Caco-2 (cell line): ENCODE measurements at regions not wholly inside any gene's neighbourhood (a gene's known extent, or its start where the extent isn't known, plus 50 kb on each side); places are given as distances from the start of the nearest gene placed in this dataset.

Experiments
- BruUV-seq: library from RNA; stranded (reverse); fragments of 400-500 nt; replicated peaks from 2 replicates; lab custom pipeline; 2021; lab: Mats Ljungman, UMichigan
- CTCF ChIA-PET: fragments of 300-600 bp; sonication (Branson Sonifier 250); formaldehyde crosslinking; loops from one replicate; lab custom pipeline; 2022; ENCODE audit warnings: antibody characterized with exemption; lab: Charles Lee
- POLR2A ChIA-PET: fragments of 300-600 bp; sonication (Branson Sonifier 250); formaldehyde crosslinking; loops from one replicate; lab custom pipeline; 2022; ENCODE audit warnings: antibody characterized with exemption; lab: Charles Lee
- DNase-seq, 2 experiments: peaks; one replicate each; pipeline versions ENCODE4 v3.0.0 to v3.0.0-alpha.2; 2020 to 2022
- H3K27me3 ChIP-seq: replicated peaks from 2 replicates; pipeline ENCODE4 v1.6.0; 2011; ENCODE audit warnings: low read length; ENCODE audit not compliant: control insufficient read depth, insufficient read depth
- H3K36me3 ChIP-seq: 2 replicates; pipeline ENCODE4 v1.5.1; 2011; ENCODE audit warnings: low read length; ENCODE audit not compliant: control insufficient read depth, insufficient read depth
- H3K4me1 ChIP-seq: fragments of 250-450 bp; sonication (Bioruptor Pico); 2 replicates; pipeline ENCODE4 v1.5.1; 2020; ENCODE audit warnings: mild to moderate bottlenecking
- H3K4me3 ChIP-seq: 2 replicates; pipeline ENCODE4 v1.5.1; 2011; ENCODE audit warnings: low read depth, mild to moderate bottlenecking, control low read depth, low read length
- H3K9me3 ChIP-seq: fragments of 250-450 bp; sonication (Bioruptor Pico); 2 replicates; pipeline ENCODE4 v1.5.1; 2020; ENCODE audit warnings: mild to moderate bottlenecking, moderate library complexity
- H3K27ac Mint-ChIP-seq: one replicate; pipeline ENCODE4 v1.8.0; 2022; ENCODE audit warnings: mixed read lengths; ENCODE audit not compliant: unreplicated experiment
- H3K27me3 Mint-ChIP-seq: one replicate; pipeline ENCODE4 v1.8.0; 2022; ENCODE audit warnings: mixed read lengths; ENCODE audit not compliant: insufficient read depth, unreplicated experiment
- H3K36me3 Mint-ChIP-seq: one replicate; pipeline ENCODE4 v1.8.0; 2022; ENCODE audit warnings: mild to moderate bottlenecking, mixed read lengths; ENCODE audit not compliant: insufficient read depth, unreplicated experiment
- H3K4me1 Mint-ChIP-seq: one replicate; pipeline ENCODE4 v1.8.0; 2022; ENCODE audit warnings: low read depth, mixed read lengths; ENCODE audit not compliant: unreplicated experiment
- H3K4me3 Mint-ChIP-seq: one replicate; pipeline ENCODE4 v1.8.0; 2022; ENCODE audit warnings: mild to moderate bottlenecking, moderate library complexity, mixed read lengths; ENCODE audit not compliant: unreplicated experiment
- H3K9me3 Mint-ChIP-seq: one replicate; pipeline ENCODE4 v1.8.0; 2022; ENCODE audit warnings: mixed read lengths; ENCODE audit not compliant: unreplicated experiment
- CTCF ChIP-seq, 2 experiments: fragments of 200-600 bp in 1 of 2; IDR thresholded peaks; 1 replicate in 1 of 2; 2 replicates in 1 of 2; pipeline versions ENCODE4 v1.5.1 to v1.8.0; 2011 to 2022; ENCODE audit warnings: antibody characterized with exemption in 1 of 2, control low read depth in 1 of 2, inconsistent platforms in 1 of 2, low read depth in 1 of 2, low read length in 1 of 2, mild to moderate bottlenecking in 1 of 2, moderate library complexity in 1 of 2; ENCODE audit not compliant: insufficient read depth in 1 of 2, severe bottlenecking in 1 of 2, unreplicated experiment in 1 of 2
- intact Hi-C: fragments of 100-400 bp; cut with micrococcal nuclease; formaldehyde crosslinking; loops from one replicate; pipeline ENCODE4 v1.10.0; 2022; ENCODE audit not compliant: unreplicated experiment

- CTCF ChIA-PET: no interaction called here
- H3K9me3 Mint-ChIP-seq: no peaks in the 10 kb centered on the region
- Histone ChIP-seq H3K9me3 (no peaks in the 10 kb centered on the region), H3K36me3 (no peaks in the 10 kb centered on the region), H3K27me3 (no peaks in the 10 kb centered on the region), H3K4me1 (no peaks in the 10 kb centered on the region), H3K4me3 (no peak overlapping the region)
- POLR2A ChIA-PET: no interaction called here
- H3K27ac Mint-ChIP-seq: no peak overlapping the region
- no peaks in the 10 kb centered on the region for H3K27me3 Mint-ChIP-seq
- H3K4me3 Mint-ChIP-seq: no peak overlapping the region
- DNase-seq: no peak
- no peaks in the 10 kb centered on the region for H3K4me1 Mint-ChIP-seq
- no TSS peak for BruUV-seq
- TF ChIP-seq CTCF (IDR thresholded peaks at IDR 0.05; ENCODE audit: insufficient read depth in 1 of 2, low read depth in 1 of 2, low read length in 1 of 2, severe bottlenecking in 1 of 2, unreplicated experiment in 1 of 2): no peak
- H3K36me3 Mint-ChIP-seq: no peaks in the 10 kb centered on the region
- intact Hi-C loops: no loop called here
Observed at GRCh38 chr9:82152181-82152580, 163.6 kb downstream of the SPATA31D1 start.

GRCh38 chr9:82153032-82153431, 164.5 kb downstream of the SPATA31D1 start:
- DNase-seq: no peak
- no peaks in the 10 kb centered on the region for H3K4me1 ChIP-seq
- no peak overlapping the region for H3K4me3 ChIP-seq
- Mint-ChIP-seq H3K27me3 (no peaks in the 10 kb centered on the region), H3K4me1 (no peaks in the 10 kb centered on the region), H3K9me3 (no peaks in the 10 kb centered on the region), H3K4me3 (no peak overlapping the region), H3K36me3 (no peaks in the 10 kb centered on the region), H3K27ac (no peak overlapping the region)
- no peaks in the 10 kb centered on the region for H3K36me3 ChIP-seq
- TF ChIP-seq CTCF (IDR thresholded peaks at IDR 0.05; ENCODE audit: insufficient read depth in 1 of 2, low read depth in 1 of 2, low read length in 1 of 2, severe bottlenecking in 1 of 2, unreplicated experiment in 1 of 2): no peak
- BruUV-seq: no TSS peak
- H3K9me3 ChIP-seq: no peaks in the 10 kb centered on the region
- ChIA-PET POLR2A (no interaction called here), CTCF (no interaction called here)
- H3K27me3 ChIP-seq: no peaks in the 10 kb centered on the region
- intact Hi-C loops: no loop called here

DNA sequence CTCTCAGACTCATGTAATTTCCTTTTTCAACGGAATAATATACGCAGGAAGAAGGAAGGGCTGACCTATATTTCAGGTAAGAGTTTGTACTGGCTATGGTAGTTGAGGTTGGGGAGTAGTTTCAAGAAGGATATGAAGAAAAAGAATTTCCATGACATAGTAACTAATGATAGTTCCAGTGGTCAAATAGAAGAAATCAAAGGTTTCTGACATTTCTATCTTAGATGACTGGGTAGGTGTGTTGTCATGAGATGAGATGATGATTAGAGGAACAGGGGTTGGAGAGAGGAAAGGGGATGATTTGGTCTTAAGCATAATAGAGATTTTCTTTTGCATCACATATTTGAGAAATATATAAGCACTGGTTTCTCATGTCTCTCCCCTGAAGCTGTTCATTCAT, 166.0 kb downstream of the SPATA31D1 start:
- ChIA-PET CTCF (no interaction called here), POLR2A (no interaction called here)
- H3K9me3 ChIP-seq: no peaks in the 10 kb centered on the region
- BruUV-seq: no TSS peak
- no peaks in the 10 kb centered on the region for H3K27me3 ChIP-seq
- no peak overlapping the region for H3K4me3 Mint-ChIP-seq
- H3K4me1 ChIP-seq: no peaks in the 10 kb centered on the region
- H3K4me1 Mint-ChIP-seq: no peaks in the 10 kb centered on the region
- DNase-seq: no peak
- TF ChIP-seq CTCF (IDR thresholded peaks at IDR 0.05; ENCODE audit: insufficient read depth in 1 of 2, low read depth in 1 of 2, low read length in 1 of 2, severe bottlenecking in 1 of 2, unreplicated experiment in 1 of 2): no peak
- peaks cover 3% of the 10 kb centered on the region for H3K27me3 Mint-ChIP-seq
- H3K27ac Mint-ChIP-seq: no peak overlapping the region
- H3K36me3 Mint-ChIP-seq: no peaks in the 10 kb centered on the region
- intact Hi-C loops: no loop called here
- H3K4me3 ChIP-seq: no peak overlapping the region
- H3K9me3 Mint-ChIP-seq: no peaks in the 10 kb centered on the region
- H3K36me3 ChIP-seq: no peaks in the 10 kb centered on the region
